ENCODE measurements at regions not wholly inside any gene's neighbourhood (a gene's known extent, or its start where the extent isn't known, plus 50 kb on each side); places are given as distances from the start of the nearest gene placed in this dataset.

GRCh38 chr14:99098199-99098598 is 173.8 kb downstream of the BCL11B start:
- no peak for TF ChIP-seq USF2 (CRISPR knock-in tag; IDR thresholded peaks at IDR 0.05)
- no peak for TF ChIP-seq IRF2 (CRISPR knock-in tag; IDR thresholded peaks at IDR 0.05; ENCODE audit: borderline replicate concordance, low read depth)
- no peak for TF ChIP-seq CTCF (IDR thresholded peaks at IDR 0.05)
- TF ChIP-seq MXD4 (CRISPR knock-in tag; IDR thresholded peaks at IDR 0.05; ENCODE audit: borderline replicate concordance): no peak
- no peak for TF ChIP-seq AFF4 (CRISPR knock-in tag; IDR thresholded peaks at IDR 0.05; ENCODE audit: borderline replicate concordance)

Measured in WTC11 (cell line).